Effector CD4-positive, alpha-beta T cell (primary cell): ENCODE measurements at regions not wholly inside any gene's neighbourhood (a gene's known extent, or its start where the extent isn't known, plus 50 kb on each side); places are given as distances from the start of the nearest gene placed in this dataset.

ENCODE experiments used
- DNase-seq: peaks from one replicate; pipeline ENCODE4 v3.0.0-alpha.2; 2020

DNA sequence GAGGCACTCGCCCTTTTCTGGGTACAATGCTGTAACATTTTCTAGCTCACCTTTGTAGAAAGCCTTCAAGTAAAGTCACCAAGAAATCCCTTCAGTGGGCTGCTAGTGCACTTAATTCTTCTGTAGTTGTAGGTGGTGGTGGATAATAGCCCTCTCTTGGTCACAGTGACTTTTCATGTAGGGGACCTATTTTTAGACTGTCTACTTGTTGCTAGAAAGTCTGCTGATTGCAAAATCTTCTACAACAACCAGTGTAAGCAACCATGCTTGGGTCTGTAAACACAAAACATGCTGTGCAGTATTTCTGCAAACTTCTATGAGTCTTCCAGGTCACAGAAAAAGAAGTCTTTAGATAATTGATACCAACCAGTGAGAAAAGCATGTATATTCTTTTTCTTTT is 55.6 kb downstream of the PBDC1 start:
- DNase-seq, result no peak

DNA sequence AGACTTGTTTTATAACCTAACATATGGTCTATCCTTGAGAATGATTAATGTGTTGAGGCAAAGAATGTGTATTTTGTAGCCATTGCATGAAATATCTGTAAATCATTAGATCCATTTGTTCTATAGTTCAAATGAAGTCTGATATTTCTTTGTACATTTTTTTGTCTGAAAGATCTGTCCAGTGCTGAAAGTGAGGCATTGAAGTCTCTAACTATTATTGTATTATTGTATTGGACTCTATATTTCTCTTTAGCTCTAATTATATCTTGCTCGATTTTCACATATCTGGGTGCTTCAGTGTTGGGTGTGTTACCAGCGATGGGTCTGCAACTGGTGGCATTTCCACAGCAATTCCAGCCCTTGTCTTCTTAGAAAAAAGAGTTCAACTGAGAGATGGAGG is 76.0 kb downstream of the PBDC1 start:
- DNase-seq, result no peak

DNA sequence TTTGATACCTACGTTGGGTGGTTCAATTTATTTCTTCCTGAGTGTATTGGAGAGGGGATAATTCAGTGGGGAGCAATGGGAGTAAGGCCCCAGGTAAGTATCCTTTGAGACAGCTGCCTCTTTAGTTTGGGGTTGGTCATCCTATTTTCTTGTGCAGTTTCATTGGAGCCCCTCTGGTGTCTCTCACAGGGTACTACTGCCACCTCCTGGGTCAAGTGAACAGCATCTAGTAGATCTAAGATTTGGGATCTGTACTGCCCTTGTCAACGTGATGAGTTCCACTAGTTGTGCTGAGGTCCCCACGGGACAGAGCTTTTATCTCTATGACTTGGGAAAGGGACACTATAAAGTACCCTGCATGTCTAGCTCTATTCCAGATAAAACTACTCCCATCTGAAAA is 80.6 kb downstream of the PBDC1 start:
- DNase-seq, result no peak

DNA sequence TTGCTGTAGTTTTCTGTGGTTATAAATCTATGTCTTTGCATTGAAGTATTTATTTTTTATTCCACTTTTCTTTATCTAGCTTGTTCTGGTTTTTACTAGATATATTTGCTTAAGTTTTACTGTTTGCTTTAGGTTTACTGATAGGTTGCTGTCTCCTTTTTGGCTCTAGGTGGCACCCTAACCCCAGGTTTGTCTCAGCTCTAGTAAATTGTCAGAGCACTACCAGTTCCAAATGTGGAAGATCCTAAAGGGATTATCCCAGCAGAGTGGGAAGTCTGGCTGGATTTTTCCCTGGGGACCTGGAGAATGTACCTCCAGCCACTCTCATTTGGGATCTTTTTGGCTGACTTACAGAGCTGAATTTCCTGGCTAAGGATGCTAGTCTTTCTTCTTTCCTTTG is 106.1 kb downstream of the PBDC1 start:
- DNase-seq, result peak; percentile 10
